Gastrocnemius medialis (tissue), 4 donors: ENCODE measurements at regions not wholly inside any gene's neighbourhood (a gene's known extent, or its start where the extent isn't known, plus 50 kb on each side); places are given as distances from the start of the nearest gene placed in this dataset.

Experiments used
- ATAC-seq, 2 donors: fragments of 150-250 bp; one replicate each; pipeline ENCODE4 v1.9.1; 2016
- DNase-seq, 2 donors: peaks; one replicate each; pipeline ENCODE4 v3.0.0-alpha.2; 2019
- H3K27ac ChIP-seq, 4 donors: fragments of 200-600 bp; sonication (generic); 1 replicate in 1 of 4; 2 replicates in 3 of 4; pipeline ENCODE4 v1.5.1; 2016 to 2018; ENCODE audit warnings: mild to moderate bottlenecking in 2 of 4, moderate library complexity in 1 of 4
- H3K27me3 ChIP-seq, 3 donors: fragments of 200-600 bp; sonication (generic) in 2 of 3; 1 replicate in 1 of 3; 2 replicates in 2 of 3; pipeline versions ENCODE4 v1.5.1 to v1.6.0; 2016 to 2019; ENCODE audit warnings: mild to moderate bottlenecking in 1 of 3, moderate library complexity in 1 of 3
- H3K36me3 ChIP-seq, 2 donors: fragments of 200-600 bp; sonication (generic) in 1 of 2; one replicate each; pipeline ENCODE4 v1.5.1; 2017 to 2018
- H3K4me1 ChIP-seq, 2 donors: fragments of 200-600 bp; sonication (generic) in 1 of 2; one replicate each; pipeline ENCODE4 v1.5.1; 2016 to 2017; ENCODE audit warnings: mild to moderate bottlenecking in 2 of 2
- H3K4me3 ChIP-seq, 4 donors: fragments of 200-600 bp; sonication (generic) in 3 of 4; 1 replicate in 1 of 4; 2 replicates in 3 of 4; pipeline ENCODE4 v1.5.1; 2016 to 2019; ENCODE audit warnings: mild to moderate bottlenecking in 2 of 4
- H3K9me3 ChIP-seq, 3 donors: fragments of 200-600 bp; sonication (generic) in 2 of 3; 1 replicate in 1 of 3; 2 replicates in 2 of 3; pipeline ENCODE4 v1.5.1; 2016 to 2019
- CTCF ChIP-seq, 5 experiments: fragments of 450-650 bp in 3 of 5; fragments of 200-600 bp in 2 of 5; sonication (generic) in 2 of 5; IDR thresholded peaks in 4 of 5; conservative IDR thresholded peaks in 1 of 5; 1 replicate in 4 of 5; 2 replicates in 1 of 5; pipeline ENCODE4 v1.5.1; 2016 to 2019; ENCODE audit warnings: antibody characterized with exemption in 5 of 5, mild to moderate bottlenecking in 3 of 5, moderate library complexity in 3 of 5
- POLR2A ChIP-seq, 2 donors: fragments of 450-650 bp; IDR thresholded peaks; one replicate each; pipeline ENCODE4 v1.6.1; 2017; ENCODE audit warnings: antibody characterized with exemption in 2 of 2, mild to moderate bottlenecking in 2 of 2, moderate library complexity in 2 of 2
- in situ Hi-C, 4 donors: fragments of 200-750 bp; cut with MboI; loops; one replicate each; pipeline versions ENCODE4 v1.15.0 to v1.8.0; 2017; ENCODE audit warnings: low sequenced_read_pairs in 4 of 4
- intact Hi-C: fragments of 100-400 bp; cut with DNase I; formaldehyde crosslinking; loops from one replicate; pipeline ENCODE4 v1.15.1; 2023; ENCODE audit warnings: low total_unique reads

DNA sequence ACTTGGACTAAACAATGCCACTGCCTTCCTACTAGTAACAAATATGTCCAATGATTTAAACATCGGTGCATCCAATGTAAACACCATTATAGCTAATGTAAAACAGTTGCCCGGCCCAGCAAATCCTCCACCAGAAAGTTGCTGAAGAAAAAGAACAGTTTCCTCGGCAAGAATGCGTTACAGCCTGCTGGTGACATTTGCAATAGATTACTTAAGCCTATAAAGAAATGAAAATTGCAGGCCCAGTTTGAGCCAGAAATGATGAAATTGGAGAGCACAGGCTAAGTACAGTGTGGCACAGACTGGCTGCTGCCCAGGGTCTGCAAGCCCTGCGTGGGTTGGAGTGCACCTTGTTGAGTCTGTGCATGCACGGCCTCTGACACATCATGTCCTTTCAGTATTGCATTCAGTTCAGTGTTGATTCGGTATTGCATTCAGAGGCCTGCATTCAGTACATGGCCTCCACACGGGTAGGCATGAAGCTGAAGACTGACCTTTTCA is 406.0 kb upstream of the KLF4 start:
- TF ChIP-seq POLR2A (IDR thresholded peaks at IDR 0.05) (no peak), CTCF (IDR thresholded peaks at IDR 0.05 in 4 of 5, conservative IDR thresholded peaks at IDR 0.05 in 1 of 5) (no peak)
- no peaks in the 10 kb centered on the region for H3K9me3 ChIP-seq
- no peak overlapping the region for H3K27ac ChIP-seq
- intact Hi-C loops (loop anchor here (5.0 kb wide), 1 partner anchor 143 kb away; no protein-coding TSS in a partner anchor), in situ Hi-C loops (no loop called here)
- DNase-seq (no peak), ATAC-seq (no peak)
- H3K36me3 ChIP-seq: no peaks in the 10 kb centered on the region
- H3K4me3 ChIP-seq: no peak overlapping the region
- peaks cover 11 to 19% of the 10 kb centered on the region in 2 donors for H3K4me1 ChIP-seq
- no peaks in the 10 kb centered on the region for H3K27me3 ChIP-seq

DNA sequence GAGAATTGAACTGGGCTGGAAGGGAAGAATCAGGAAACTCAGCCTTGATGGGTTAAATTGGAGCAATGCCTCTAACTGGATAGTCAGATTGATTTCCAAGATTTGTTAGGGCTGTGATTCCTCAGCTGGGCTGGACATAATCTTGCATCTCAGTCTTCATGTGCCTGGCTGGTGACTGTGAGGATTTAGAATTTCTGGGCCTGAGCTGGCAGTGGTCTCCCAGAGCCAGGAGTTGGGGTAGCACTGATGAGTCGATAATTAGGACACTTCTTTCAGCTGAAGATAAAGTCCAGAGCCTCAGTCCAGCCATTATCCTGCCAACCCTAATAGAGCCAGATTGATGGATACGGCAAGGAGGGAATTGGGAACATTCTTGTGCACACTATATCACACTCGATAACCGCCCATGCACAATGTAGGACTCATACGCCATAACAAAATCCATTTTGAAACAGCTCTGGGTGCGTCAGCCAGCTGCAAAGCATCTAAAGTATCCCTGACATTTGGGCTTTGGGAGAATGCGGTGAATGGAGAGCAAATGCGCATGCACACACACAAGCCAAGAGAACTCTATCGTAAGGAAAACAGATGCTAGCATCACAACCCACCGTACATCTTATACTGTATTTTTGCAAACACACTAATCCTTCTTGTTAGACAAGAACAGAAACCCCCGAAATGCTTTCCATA is 405.1 kb upstream of the KLF4 start:
- H3K27me3 ChIP-seq: no peaks in the 10 kb centered on the region
- H3K4me1 ChIP-seq: peaks cover 11 to 19% of the 10 kb centered on the region in 2 donors
- in situ Hi-C loops: no loop called here
- H3K36me3 ChIP-seq: no peaks in the 10 kb centered on the region
- TF ChIP-seq CTCF (IDR thresholded peaks at IDR 0.05 in 4 of 5, conservative IDR thresholded peaks at IDR 0.05 in 1 of 5) (no peak), POLR2A (IDR thresholded peaks at IDR 0.05) (no peak)
- ATAC-seq (no peak), DNase-seq (no peak)
- no peak overlapping the region for H3K4me3 ChIP-seq
- H3K27ac ChIP-seq: no peak overlapping the region
- intact Hi-C loops: loop anchor here (5.0 kb wide), 1 partner anchor 142 kb away; no protein-coding TSS in a partner anchor
- no peaks in the 10 kb centered on the region for H3K9me3 ChIP-seq

DNA sequence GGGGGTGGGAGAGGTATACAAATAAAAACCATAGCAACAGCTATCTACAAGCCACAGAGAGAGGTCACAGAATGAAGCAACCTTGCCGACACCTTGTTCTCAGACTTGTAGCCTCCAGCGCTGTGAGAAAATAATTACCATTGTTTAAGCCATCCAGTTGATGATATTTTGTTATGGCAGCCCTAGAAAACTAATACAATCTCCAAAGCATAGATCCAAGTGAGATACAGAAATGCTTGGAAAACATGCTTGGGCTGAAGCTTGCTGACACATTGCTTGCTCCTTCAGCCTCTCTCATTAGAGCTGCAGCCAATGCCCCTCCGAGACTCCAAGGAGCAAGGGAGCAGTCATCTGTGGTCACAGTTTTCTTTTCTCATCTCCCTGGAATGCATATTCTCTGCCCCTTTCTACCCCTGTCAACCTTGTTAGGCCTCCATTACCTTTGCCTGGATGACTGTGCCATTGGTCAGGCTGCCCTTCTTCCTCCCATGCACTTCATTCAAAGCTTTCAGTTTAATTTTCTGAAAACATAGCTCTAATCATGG is 401.4 kb upstream of the KLF4 start:
- no peak for TF ChIP-seq CTCF (IDR thresholded peaks at IDR 0.05 in 4 of 5, conservative IDR thresholded peaks at IDR 0.05 in 1 of 5)
- TF ChIP-seq POLR2A (IDR thresholded peaks at IDR 0.05): no peak
- intact Hi-C loops (no loop called here), in situ Hi-C loops (no loop called here)
- Histone ChIP-seq H3K4me1 (peaks cover 0 to 11% of the 10 kb centered on the region in 2 donors), H3K9me3 (no peaks in the 10 kb centered on the region), H3K36me3 (no peaks in the 10 kb centered on the region), H3K27ac (no peak overlapping the region), H3K4me3 (no peak overlapping the region), H3K27me3 (no peaks in the 10 kb centered on the region)
- no peak for ATAC-seq
- DNase-seq: no peak

GRCh38 chr9:107888773-107889227 is 399.2 kb upstream of the KLF4 start:
- ATAC-seq: peak; percentile 19 to 46
- TF ChIP-seq CTCF (IDR thresholded peaks at IDR 0.05 in 4 of 5, conservative IDR thresholded peaks at IDR 0.05 in 1 of 5): no peak
- no peak for TF ChIP-seq POLR2A (IDR thresholded peaks at IDR 0.05)
- Histone ChIP-seq H3K4me1 (peaks cover 0 to 5% of the 10 kb centered on the region in 2 donors), H3K27ac (no peak overlapping the region), H3K36me3 (no peaks in the 10 kb centered on the region), H3K9me3 (no peaks in the 10 kb centered on the region), H3K27me3 (no peaks in the 10 kb centered on the region), H3K4me3 (no peak overlapping the region)
- in situ Hi-C loops: no loop called here
- intact Hi-C loops: no loop called here
- no peak for DNase-seq
